A549 (cell line): ENCODE measurements at regions not wholly inside any gene's neighbourhood (a gene's known extent, or its start where the extent isn't known, plus 50 kb on each side); places are given as distances from the start of the nearest gene placed in this dataset.

ENCODE experiments used
- JUN ChIP-seq, 2 experiments: fragments of >200 bp; sonication (Bioruptor Twin); formaldehyde crosslinking; IDR thresholded peaks; 2 replicates in 1 of 2; 3 replicates in 1 of 2; pipeline ENCODE4 v1.6.1; 2016 to 2017
- NR3C1 ChIP-seq: fragments of >200 bp; sonication (Bioruptor Twin); formaldehyde crosslinking; IDR thresholded peaks from 3 replicates; pipeline ENCODE4 v1.6.1; 2017
- TF ChIP-seq, protein P1 (sequence below): fragments of 200-600 bp; sonication (generic); IDR thresholded peaks from 2 replicates; pipeline ENCODE4 v1.6.1; 2016; ENCODE audit warnings: antibody characterized with exemption, mild to moderate bottlenecking, moderate library complexity

DNA sequence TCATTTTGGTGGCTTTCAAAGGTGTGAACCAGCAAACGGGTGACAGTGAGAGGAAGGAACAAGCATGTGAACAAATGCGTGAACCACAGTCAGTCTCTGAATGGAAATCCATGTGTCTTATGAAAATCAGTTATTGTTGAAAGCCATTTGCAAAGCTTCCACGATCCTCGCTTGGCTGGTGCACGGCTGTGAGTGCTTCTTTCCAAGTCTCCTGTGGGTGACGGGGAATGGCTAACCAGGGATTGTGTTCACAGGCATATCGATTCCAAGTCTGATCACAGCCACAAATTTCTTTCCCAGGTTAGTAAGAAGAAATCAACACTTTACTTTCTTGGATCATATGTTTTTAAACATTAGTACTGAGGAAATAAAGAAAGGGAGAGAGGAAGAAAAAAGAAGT is 556.9 kb upstream of the RBFOX1 start:
- TF ChIP-seq, protein P1, sequence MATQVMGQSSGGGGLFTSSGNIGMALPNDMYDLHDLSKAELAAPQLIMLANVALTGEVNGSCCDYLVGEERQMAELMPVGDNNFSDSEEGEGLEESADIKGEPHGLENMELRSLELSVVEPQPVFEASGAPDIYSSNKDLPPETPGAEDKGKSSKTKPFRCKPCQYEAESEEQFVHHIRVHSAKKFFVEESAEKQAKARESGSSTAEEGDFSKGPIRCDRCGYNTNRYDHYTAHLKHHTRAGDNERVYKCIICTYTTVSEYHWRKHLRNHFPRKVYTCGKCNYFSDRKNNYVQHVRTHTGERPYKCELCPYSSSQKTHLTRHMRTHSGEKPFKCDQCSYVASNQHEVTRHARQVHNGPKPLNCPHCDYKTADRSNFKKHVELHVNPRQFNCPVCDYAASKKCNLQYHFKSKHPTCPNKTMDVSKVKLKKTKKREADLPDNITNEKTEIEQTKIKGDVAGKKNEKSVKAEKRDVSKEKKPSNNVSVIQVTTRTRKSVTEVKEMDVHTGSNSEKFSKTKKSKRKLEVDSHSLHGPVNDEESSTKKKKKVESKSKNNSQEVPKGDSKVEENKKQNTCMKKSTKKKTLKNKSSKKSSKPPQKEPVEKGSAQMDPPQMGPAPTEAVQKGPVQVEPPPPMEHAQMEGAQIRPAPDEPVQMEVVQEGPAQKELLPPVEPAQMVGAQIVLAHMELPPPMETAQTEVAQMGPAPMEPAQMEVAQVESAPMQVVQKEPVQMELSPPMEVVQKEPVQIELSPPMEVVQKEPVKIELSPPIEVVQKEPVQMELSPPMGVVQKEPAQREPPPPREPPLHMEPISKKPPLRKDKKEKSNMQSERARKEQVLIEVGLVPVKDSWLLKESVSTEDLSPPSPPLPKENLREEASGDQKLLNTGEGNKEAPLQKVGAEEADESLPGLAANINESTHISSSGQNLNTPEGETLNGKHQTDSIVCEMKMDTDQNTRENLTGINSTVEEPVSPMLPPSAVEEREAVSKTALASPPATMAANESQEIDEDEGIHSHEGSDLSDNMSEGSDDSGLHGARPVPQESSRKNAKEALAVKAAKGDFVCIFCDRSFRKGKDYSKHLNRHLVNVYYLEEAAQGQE = no peak
- TF ChIP-seq JUN (IDR thresholded peaks at IDR 0.05) (no peak), NR3C1 (no peak)
